B cell (primary cell): ENCODE measurements at regions not wholly inside any gene's neighbourhood (a gene's known extent, or its start where the extent isn't known, plus 50 kb on each side); places are given as distances from the start of the nearest gene placed in this dataset.

ENCODE experiments used
- ATAC-seq: fragments of 200-7000 bp; cut with Tn5 transposase; one replicate; pipeline ENCODE4 v1.10.0; 2021; ENCODE audit warnings: low read depth, mild to moderate bottlenecking, moderate number of reproducible peaks, moderate library complexity
- CTCF ChIA-PET: fragments of 350-600 bp; sonication (Branson Sonifier 250); formaldehyde crosslinking; loops from one replicate; lab custom pipeline; 2021; ENCODE audit warnings: antibody characterized with exemption, inconsistent platforms; lab: Charles Lee
- POLR2A ChIA-PET: fragments of 350-600 bp; sonication (Branson Sonifier 250); formaldehyde crosslinking; loops from one replicate; lab custom pipeline; 2021; ENCODE audit warnings: antibody characterized with exemption; lab: Charles Lee
- DNase-seq: peaks from one replicate; pipeline ENCODE4 v3.0.0; 2013
- H2AFZ ChIP-seq: 2 replicates; pipeline ENCODE4 v1.6.1; 2012; ENCODE audit warnings: mild to moderate bottlenecking, low read depth, low read length; ENCODE audit not compliant: insufficient read depth, poor library complexity, severe bottlenecking
- H3K27ac ChIP-seq, 2 donors: 1 replicate in 1 of 2; 2 replicates in 1 of 2; pipeline ENCODE4 v1.5.1; 2012 to 2013; ENCODE audit warnings: low read length in 2 of 2, mild to moderate bottlenecking in 2 of 2, moderate library complexity in 1 of 2
- H3K27me3 ChIP-seq, 4 experiments: fragments of 200-600 bp in 1 of 4; sonication (generic) in 1 of 4; replicated peaks in 1 of 4; 1 replicate in 2 of 4; 2 replicates in 2 of 4; pipeline versions ENCODE4 v1.6.1 to v1.7.0; 2013 to 2016; ENCODE audit warnings: low read length in 3 of 4, mild to moderate bottlenecking in 2 of 4, mixed read lengths in 1 of 4, moderate library complexity in 1 of 4; ENCODE audit not compliant: insufficient read depth in 4 of 4, control insufficient read depth in 3 of 4; ENCODE audit errors: control extremely low read depth in 1 of 4
- H3K36me3 ChIP-seq, 2 experiments: replicated peaks in 1 of 2; 1 replicate in 1 of 2; 2 replicates in 1 of 2; pipeline versions ENCODE4 v1.6.1 to v1.7.1; 2013; ENCODE audit warnings: low read length in 1 of 2; ENCODE audit not compliant: insufficient read depth in 2 of 2, control insufficient read depth in 1 of 2; ENCODE audit errors: control extremely low read depth in 1 of 2, extremely low read depth in 1 of 2
- H3K4me1 ChIP-seq, 2 donors: fragments of 200-600 bp in 1 of 2; sonication (generic) in 1 of 2; 1 replicate in 1 of 2; 2 replicates in 1 of 2; pipeline versions ENCODE4 v1.5.1 to v1.6.1; 2013 to 2017; ENCODE audit warnings: low read length in 2 of 2; ENCODE audit not compliant: control insufficient read depth in 2 of 2, insufficient read depth in 2 of 2
- H3K4me2 ChIP-seq: replicated peaks from 2 replicates; pipeline ENCODE3; 2012; ENCODE audit warnings: mild to moderate bottlenecking, low read depth, low read length; ENCODE audit not compliant: poor library complexity, severe bottlenecking
- H3K4me3 ChIP-seq, 5 experiments: fragments of 200-600 bp in 1 of 5; sonication (generic) in 1 of 5; 1 replicate in 3 of 5; 2 replicates in 2 of 5; pipeline versions ENCODE4 v1.5.1 to v1.7.0; 2011 to 2016; ENCODE audit warnings: low read length in 4 of 5, mild to moderate bottlenecking in 4 of 5, low read depth in 2 of 5, control low read depth in 1 of 5, moderate library complexity in 1 of 5; ENCODE audit not compliant: insufficient read depth in 1 of 5; ENCODE audit errors: control extremely low read depth in 1 of 5, extremely low read depth in 1 of 5
- H3K79me2 ChIP-seq: fragments of 200-600 bp; sonication (generic); one replicate; pipeline ENCODE4 v1.6.0; 2016; ENCODE audit warnings: low read length; ENCODE audit not compliant: control insufficient read depth, insufficient read depth
- H3K9ac ChIP-seq: fragments of 200-600 bp; sonication (generic); 2 replicates; pipeline ENCODE4 v1.6.1; 2017; ENCODE audit warnings: mild to moderate bottlenecking, low read length, moderate library complexity
- H3K9me3 ChIP-seq, 3 donors: one replicate each; pipeline versions ENCODE4 v1.6.1 to v1.7.1; 2013; ENCODE audit warnings: low read length in 2 of 3; ENCODE audit not compliant: control insufficient read depth in 2 of 3, insufficient read depth in 1 of 3; ENCODE audit errors: control extremely low read depth in 1 of 3
- H4K20me1 ChIP-seq: 2 replicates; pipeline ENCODE4 v1.6.0; 2012; ENCODE audit warnings: mild to moderate bottlenecking, low read length; ENCODE audit not compliant: insufficient read depth, control insufficient read depth, poor library complexity, severe bottlenecking
- H3K27ac Mint-ChIP-seq: one replicate; pipeline ENCODE4 v1.8.0; 2021; ENCODE audit warnings: mixed read lengths
- H3K27me3 Mint-ChIP-seq: one replicate; pipeline ENCODE4 v1.8.0; 2021; ENCODE audit warnings: mixed read lengths
- H3K4me1 Mint-ChIP-seq: one replicate; pipeline ENCODE4 v1.8.0; 2021; ENCODE audit warnings: mixed read lengths
- H3K4me3 Mint-ChIP-seq: one replicate; pipeline ENCODE4 v1.8.0; 2021; ENCODE audit warnings: mixed read lengths
- H3K9me3 Mint-ChIP-seq: one replicate; pipeline ENCODE4 v1.8.0; 2022; ENCODE audit warnings: mixed read lengths; ENCODE audit not compliant: insufficient read depth
- EZH2 ChIP-seq: IDR thresholded peaks from 2 replicates; pipeline ENCODE4 v1.6.1; 2012; ENCODE audit warnings: borderline replicate concordance, low read depth, mild to moderate bottlenecking, moderate library complexity, low read length; ENCODE audit not compliant: insufficient read depth, poor library complexity, severe bottlenecking
- WGBS: methylation state at CpG from one replicate; pipeline ENCODE4 v1.1.5; 2013; ENCODE audit warnings: missing lambda C conversion rate; ENCODE audit not compliant: insufficient coverage; 5-methylcytosine and 5-hydroxymethylcytosine counted together
- intact Hi-C: fragments of 100-400 bp; cut with micrococcal nuclease; formaldehyde crosslinking; loops from one replicate; pipeline ENCODE4 v1.10.0; 2022
- TF ChIP-seq, protein P1 (sequence below): fragments of 200-600 bp; IDR thresholded peaks from one replicate; pipeline ENCODE4 v1.8.0; 2022; ENCODE audit warnings: antibody characterized with exemption, mild to moderate bottlenecking

DNA sequence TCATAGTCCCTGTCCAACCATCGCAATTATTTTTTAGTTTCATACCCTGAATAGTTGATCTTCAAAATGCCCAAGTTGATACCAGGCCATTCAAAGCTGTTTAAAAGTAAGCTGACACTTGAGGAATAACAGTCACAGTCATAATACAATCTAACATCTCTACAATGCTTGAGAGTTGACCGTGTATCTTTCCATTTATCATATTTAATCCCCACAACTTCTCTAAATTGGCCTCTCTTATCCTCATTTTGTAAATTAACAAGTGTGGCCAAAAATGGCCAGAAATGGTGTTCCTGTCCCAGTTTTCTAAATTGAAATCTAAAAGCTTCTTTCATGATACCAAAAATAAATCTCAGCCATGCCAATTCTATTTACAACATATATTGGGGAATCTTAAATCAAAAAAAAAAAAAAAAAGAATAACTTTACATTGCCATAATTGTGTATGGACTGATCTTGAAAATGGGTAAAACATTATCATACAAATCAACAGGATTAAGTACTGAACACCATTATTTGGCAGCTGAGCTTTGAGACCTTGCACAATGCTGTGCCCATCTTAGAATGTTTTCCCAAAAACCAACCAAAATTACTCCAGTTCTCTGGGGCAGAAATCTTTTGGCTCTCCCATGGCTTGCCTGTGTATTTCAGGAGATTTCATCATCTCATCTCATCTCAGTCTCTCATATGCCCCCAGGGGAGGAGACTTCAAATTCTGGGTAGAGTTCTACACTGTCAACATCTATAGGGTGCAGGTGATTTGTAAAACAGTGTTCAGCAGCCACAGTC is 448.7 kb upstream of the JARID2 start:
- no peak overlapping the region for H3K4me3 Mint-ChIP-seq
- no peak overlapping the region for H3K27ac Mint-ChIP-seq
- no peak overlapping the region for H3K9ac ChIP-seq
- no peaks in the 10 kb centered on the region for H3K79me2 ChIP-seq
- peaks cover 0 to 5% of the 10 kb centered on the region in 2 donors for H3K4me1 ChIP-seq
- H3K27me3 ChIP-seq = no peaks in the 10 kb centered on the region
- TF ChIP-seq, protein P1, sequence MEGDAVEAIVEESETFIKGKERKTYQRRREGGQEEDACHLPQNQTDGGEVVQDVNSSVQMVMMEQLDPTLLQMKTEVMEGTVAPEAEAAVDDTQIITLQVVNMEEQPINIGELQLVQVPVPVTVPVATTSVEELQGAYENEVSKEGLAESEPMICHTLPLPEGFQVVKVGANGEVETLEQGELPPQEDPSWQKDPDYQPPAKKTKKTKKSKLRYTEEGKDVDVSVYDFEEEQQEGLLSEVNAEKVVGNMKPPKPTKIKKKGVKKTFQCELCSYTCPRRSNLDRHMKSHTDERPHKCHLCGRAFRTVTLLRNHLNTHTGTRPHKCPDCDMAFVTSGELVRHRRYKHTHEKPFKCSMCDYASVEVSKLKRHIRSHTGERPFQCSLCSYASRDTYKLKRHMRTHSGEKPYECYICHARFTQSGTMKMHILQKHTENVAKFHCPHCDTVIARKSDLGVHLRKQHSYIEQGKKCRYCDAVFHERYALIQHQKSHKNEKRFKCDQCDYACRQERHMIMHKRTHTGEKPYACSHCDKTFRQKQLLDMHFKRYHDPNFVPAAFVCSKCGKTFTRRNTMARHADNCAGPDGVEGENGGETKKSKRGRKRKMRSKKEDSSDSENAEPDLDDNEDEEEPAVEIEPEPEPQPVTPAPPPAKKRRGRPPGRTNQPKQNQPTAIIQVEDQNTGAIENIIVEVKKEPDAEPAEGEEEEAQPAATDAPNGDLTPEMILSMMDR = no peak
- TF ChIP-seq EZH2 = no peak
- H3K4me1 Mint-ChIP-seq = peaks cover 7% of the 10 kb centered on the region
- peaks cover 0 to 5% (median 4%) of the 10 kb centered on the region in 3 donors for H3K9me3 ChIP-seq
- WGBS = 90% methylated on average over 2 of the region's 2 CpGs
- intact Hi-C loops = no loop called here
- ATAC-seq (no peak), DNase-seq (no peak)
- CTCF ChIA-PET = interaction anchor here (0.7 kb wide), 1 partner anchor 112 kb away, joined by 3 read pairs; no protein-coding TSS in a partner anchor
- POLR2A ChIA-PET = interaction anchor here (0.7 kb wide), 1 partner anchor 218 kb away, joined by 4 read pairs; no protein-coding TSS in a partner anchor
- H2AFZ ChIP-seq = no peak overlapping the region
- no peak overlapping the region for H3K4me3 ChIP-seq
- peaks cover 3% of the 10 kb centered on the region for H3K9me3 Mint-ChIP-seq
- no peaks in the 10 kb centered on the region for H4K20me1 ChIP-seq
- no peaks in the 10 kb centered on the region for H3K36me3 ChIP-seq
- peaks cover 2% of the 10 kb centered on the region for H3K27me3 Mint-ChIP-seq
- H3K27ac ChIP-seq = no peak overlapping the region
- no peak overlapping the region for H3K4me2 ChIP-seq

DNA sequence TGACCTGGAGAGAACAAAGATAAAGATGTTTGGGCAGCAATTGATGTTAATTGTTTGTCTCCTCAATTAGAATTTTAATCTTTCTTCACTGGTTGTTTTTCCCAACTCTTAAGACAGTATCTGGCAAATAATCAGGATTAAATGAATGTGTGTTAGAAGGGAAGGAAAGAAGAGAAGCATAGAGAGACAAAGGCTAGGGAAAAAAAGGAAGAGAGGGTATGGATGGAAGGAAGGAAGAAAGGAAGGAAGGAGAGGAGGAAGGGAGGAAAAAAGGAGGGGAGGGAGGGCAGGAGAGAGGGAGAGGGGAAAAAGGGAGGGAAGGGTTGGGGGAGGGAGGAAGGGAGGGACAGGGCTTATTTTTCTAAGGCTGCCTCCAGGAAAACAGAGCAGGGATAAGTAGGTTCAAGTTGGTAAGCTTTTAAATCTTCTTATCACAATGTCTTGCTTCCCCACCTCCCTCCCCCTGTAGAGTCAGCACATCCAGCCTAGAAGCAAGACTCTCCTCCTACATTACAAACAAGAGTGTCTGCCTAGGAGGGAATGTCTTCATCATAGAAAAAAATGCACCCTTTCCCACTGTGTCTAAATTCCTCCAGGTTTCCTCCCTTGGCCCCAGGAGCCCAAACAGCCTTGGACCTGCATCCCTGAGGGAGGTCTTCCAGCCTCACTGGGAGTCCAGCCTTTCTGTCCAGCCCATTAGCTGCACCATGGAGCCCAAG is 447.8 kb upstream of the JARID2 start:
- Histone ChIP-seq H2AFZ (no peak overlapping the region), H3K79me2 (no peaks in the 10 kb centered on the region), H3K36me3 (no peaks in the 10 kb centered on the region), H4K20me1 (no peaks in the 10 kb centered on the region), H3K4me3 (no peak overlapping the region), H3K9me3 (peaks cover 0 to 5% (median 4%) of the 10 kb centered on the region in 3 donors), H3K27ac (no peak overlapping the region), H3K4me1 (peaks cover 0 to 5% of the 10 kb centered on the region in 2 donors), H3K4me2 (no peak overlapping the region), H3K9ac (no peak overlapping the region), H3K27me3 (no peaks in the 10 kb centered on the region)
- H3K4me3 Mint-ChIP-seq = no peak overlapping the region
- no peak for DNase-seq
- intact Hi-C loops = no loop called here
- H3K27ac Mint-ChIP-seq = no peak overlapping the region
- H3K9me3 Mint-ChIP-seq = peaks cover 3% of the 10 kb centered on the region
- ChIA-PET POLR2A (interaction anchor here (0.7 kb wide), 1 partner anchor 217 kb away, joined by 4 read pairs; no protein-coding TSS in a partner anchor), CTCF (no interaction called here)
- no peak for ATAC-seq
- H3K27me3 Mint-ChIP-seq = no peaks in the 10 kb centered on the region
- H3K4me1 Mint-ChIP-seq = peaks cover 7% of the 10 kb centered on the region
- TF ChIP-seq, protein P1 = no peak
